A549 (cell line): ENCODE measurements at regions not wholly inside any gene's neighbourhood (a gene's known extent, or its start where the extent isn't known, plus 50 kb on each side); places are given as distances from the start of the nearest gene placed in this dataset.

Experiments used
- ATAC-seq, 2 experiments: fragments of 200-7000 bp in 1 of 2; fragments of >200 bp in 1 of 2; cut with Nextera tagmentation in 1 of 2; cut with Tn5 transposase in 1 of 2; 3 replicates each; pipeline versions ENCODE4 v1.8.0 to v1.9.1; 2018 to 2020; ENCODE audit warnings: mild to moderate bottlenecking in 1 of 2, moderate library complexity in 1 of 2
- CTCF ChIA-PET: fragments of 300-600 bp; sonication (Branson Sonifier 250); formaldehyde crosslinking; extraction: SDS; loops from one replicate; lab custom pipeline; 2021; ENCODE audit warnings: antibody characterized with exemption, inconsistent platforms; lab: Yijun Ruan, JAX
- POLR2A ChIA-PET: fragments of 350-600 bp; formaldehyde crosslinking; extraction: SDS; loops from one replicate; lab custom pipeline; 2021; ENCODE audit warnings: antibody characterized with exemption, inconsistent platforms; lab: Yijun Ruan, JAX
- DNase-seq, 2 experiments: peaks; one replicate each; pipeline versions ENCODE4 v3.0.0 to v3.0.0-alpha.2; 2011 to 2016; ENCODE audit warnings: low read depth in 1 of 2, low spot score in 1 of 2
- FAIRE-seq: peaks from 2 replicates; lab custom pipeline; 2011; peaks lifted over from hg19 to GRCh38; lab: Jason Lieb, UNC
- H3K27ac ChIP-seq, 2 experiments: fragments of >200 bp; sonication (Bioruptor Twin); formaldehyde crosslinking; 3 replicates each; pipeline ENCODE4 v1.5.1; 2016 to 2017
- H3K4me1 ChIP-seq: fragments of >200 bp; sonication (Bioruptor Twin); formaldehyde crosslinking; 3 replicates; pipeline ENCODE4 v1.6.1; 2016
- H3K4me2 ChIP-seq: fragments of >200 bp; sonication (Bioruptor Twin); formaldehyde crosslinking; 3 replicates; pipeline ENCODE4 v1.6.1; 2016
- H3K4me3 ChIP-seq: fragments of >200 bp; sonication (Bioruptor Twin); formaldehyde crosslinking; 3 replicates; pipeline ENCODE4 v1.5.1; 2016
- H3K9me3 ChIP-seq: fragments of >200 bp; sonication (Bioruptor Twin); formaldehyde crosslinking; 3 replicates; pipeline ENCODE4 v1.6.1; 2016
- BHLHE40 ChIP-seq: IDR thresholded peaks from 2 replicates; pipeline ENCODE4 v1.6.1; 2012; ENCODE audit warnings: low read depth, low read length, inconsistent platforms
- CBX2 ChIP-seq: fragments of 200-600 bp; sonication (generic); IDR thresholded peaks from 2 replicates; pipeline ENCODE4 v1.6.1; 2016; ENCODE audit warnings: low read depth, mild to moderate bottlenecking, borderline replicate concordance
- EHMT2 ChIP-seq: fragments of 200-600 bp; sonication (generic); IDR thresholded peaks from 2 replicates; pipeline ENCODE4 v1.6.1; 2016; ENCODE audit warnings: antibody characterized with exemption, low read depth, mild to moderate bottlenecking, moderate library complexity
- FOSB ChIP-seq: fragments of 250-450 bp; sonication (Bioruptor Pico); IDR thresholded peaks from 2 replicates; pipeline ENCODE4 v1.5.0; 2020; ENCODE audit warnings: mild to moderate bottlenecking, moderate library complexity
- FOXS1 ChIP-seq: fragments of 250-450 bp; sonication (Bioruptor Pico); IDR thresholded peaks from 2 replicates; pipeline ENCODE4 v1.5.0; 2020; ENCODE audit warnings: mild to moderate bottlenecking, moderate library complexity
- GATA3 ChIP-seq: IDR thresholded peaks from 2 replicates; pipeline ENCODE4 v1.6.1; 2012; ENCODE audit warnings: borderline replicate concordance
- HDAC2 ChIP-seq: fragments of 200-600 bp; sonication (generic); IDR thresholded peaks from 2 replicates; pipeline ENCODE4 v1.6.1; 2016
- HEYL ChIP-seq: fragments of 250-450 bp; sonication (Bioruptor Pico); IDR thresholded peaks from 2 replicates; pipeline ENCODE4 v1.8.0; 2021; ENCODE audit warnings: mild to moderate bottlenecking, moderate library complexity
- KDM5A ChIP-seq: fragments of 200-600 bp; sonication (generic); IDR thresholded peaks from 2 replicates; pipeline ENCODE4 v1.6.1; 2016; ENCODE audit warnings: antibody characterized with exemption, mild to moderate bottlenecking
- NR3C1 ChIP-seq: fragments of >200 bp; sonication (Bioruptor Twin); formaldehyde crosslinking; IDR thresholded peaks from 3 replicates; pipeline ENCODE4 v1.6.1; 2017
- RFX5 ChIP-seq: fragments of 450-650 bp; IDR thresholded peaks from 2 replicates; pipeline ENCODE4 v1.7.1; 2014; ENCODE audit warnings: antibody characterized with exemption, mild to moderate bottlenecking, moderate library complexity
- RNF2 ChIP-seq: fragments of 200-600 bp; sonication (generic); IDR thresholded peaks from 2 replicates; pipeline ENCODE4 v1.6.1; 2016; ENCODE audit warnings: low read depth, mild to moderate bottlenecking, antibody characterized with exemption, moderate library complexity, borderline replicate concordance
- SMC3 ChIP-seq: fragments of >200 bp; sonication (Bioruptor Twin); formaldehyde crosslinking; IDR thresholded peaks from 3 replicates; pipeline ENCODE4 v1.6.1; 2018; ENCODE audit warnings: inconsistent platforms
- TP53 ChIP-seq: fragments of 250-450 bp; sonication (Bioruptor Pico); IDR thresholded peaks from 2 replicates; pipeline ENCODE4 v1.5.0; 2021; ENCODE audit warnings: mild to moderate bottlenecking, moderate library complexity
- ZNF302 ChIP-seq: fragments of 250-450 bp; sonication (Bioruptor Pico); IDR thresholded peaks from 2 replicates; pipeline ENCODE4 v1.9.0; 2021; ENCODE audit warnings: inconsistent platforms, mild to moderate bottlenecking, moderate library complexity
- ZSCAN20 ChIP-seq: fragments of 250-450 bp; sonication (Bioruptor Pico); IDR thresholded peaks from 2 replicates; pipeline ENCODE4 v1.8.0; 2022; ENCODE audit warnings: mild to moderate bottlenecking, moderate library complexity
- WGBS: methylation state at CpG from one replicate; pipeline ENCODE4 v1.1.6; 2017; ENCODE audit errors: missing lambda C conversion rate; 5-methylcytosine and 5-hydroxymethylcytosine counted together
- TF ChIP-seq, protein P1 (sequence below): fragments of 250-450 bp; sonication (Bioruptor Pico); IDR thresholded peaks from 2 replicates; pipeline ENCODE4 v1.5.0; 2021; ENCODE audit warnings: mild to moderate bottlenecking, moderate library complexity, borderline replicate concordance
- TF ChIP-seq, protein P2 (sequence below): fragments of 450-650 bp; IDR thresholded peaks from 2 replicates; pipeline ENCODE4 v1.6.1; 2014; ENCODE audit warnings: antibody characterized with exemption
- TF ChIP-seq, protein P3 (sequence below): fragments of >200 bp; sonication (Bioruptor Twin); formaldehyde crosslinking; IDR thresholded peaks from 3 replicates; pipeline ENCODE4 v1.5.1; 2016

DNA sequence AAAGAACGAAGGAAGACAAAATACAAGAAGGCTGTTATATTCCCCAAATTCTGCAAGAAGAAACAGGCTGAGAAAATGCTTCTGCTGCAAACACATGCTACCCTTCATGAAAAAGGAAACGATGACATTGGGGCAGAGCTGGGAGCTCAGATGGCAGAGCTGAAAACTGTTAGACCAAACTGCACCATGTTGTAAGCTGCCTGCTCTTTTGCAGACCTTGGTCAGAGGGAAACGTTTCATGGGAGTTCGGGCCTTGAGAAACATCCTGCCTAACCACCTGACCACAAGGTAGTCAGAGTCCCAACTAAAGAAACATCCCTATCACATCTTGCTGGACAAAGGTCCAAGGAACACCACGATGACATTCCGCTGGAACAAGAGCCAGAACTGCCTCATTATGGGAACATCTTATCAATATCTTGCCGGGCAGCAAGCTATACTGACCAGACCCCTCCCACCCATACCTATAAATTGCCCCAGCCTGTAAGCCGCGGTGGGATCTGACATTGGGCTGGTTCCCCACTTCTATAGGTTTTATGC lies 110.7 kb upstream of the CTSC start:
- ChIA-PET CTCF (interaction anchor here (0.5 to 1.8 kb wide), 3 partner anchors 18 to 570 kb away, joined by 3 to 5 read pairs (median 5); no protein-coding TSS in a partner anchor), POLR2A (no interaction called here)
- TF ChIP-seq, protein P1, sequence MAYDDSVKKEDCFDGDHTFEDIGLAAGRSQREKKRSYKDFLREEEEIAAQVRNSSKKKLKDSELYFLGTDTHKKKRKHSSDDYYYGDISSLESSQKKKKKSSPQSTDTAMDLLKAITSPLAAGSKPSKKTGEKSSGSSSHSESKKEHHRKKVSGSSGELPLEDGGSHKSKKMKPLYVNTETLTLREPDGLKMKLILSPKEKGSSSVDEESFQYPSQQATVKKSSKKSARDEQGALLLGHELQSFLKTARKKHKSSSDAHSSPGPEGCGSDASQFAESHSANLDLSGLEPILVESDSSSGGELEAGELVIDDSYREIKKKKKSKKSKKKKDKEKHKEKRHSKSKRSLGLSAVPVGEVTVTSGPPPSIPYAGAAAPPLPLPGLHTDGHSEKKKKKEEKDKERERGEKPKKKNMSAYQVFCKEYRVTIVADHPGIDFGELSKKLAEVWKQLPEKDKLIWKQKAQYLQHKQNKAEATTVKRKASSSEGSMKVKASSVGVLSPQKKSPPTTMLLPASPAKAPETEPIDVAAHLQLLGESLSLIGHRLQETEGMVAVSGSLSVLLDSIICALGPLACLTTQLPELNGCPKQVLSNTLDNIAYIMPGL (CRISPR knock-in tag): no peak
- no peak for TF ChIP-seq NR3C1
- Histone ChIP-seq H3K4me1 (no peaks in the 10 kb centered on the region), H3K27ac (no peak overlapping the region), H3K9me3 (no peaks in the 10 kb centered on the region), H3K4me2 (no peak overlapping the region), H3K4me3 (no peak overlapping the region)
- no peak for ATAC-seq
- WGBS: 63% methylated on average over 9 of the region's 9 CpGs
- no peak for DNase-seq
- no peak for FAIRE-seq

DNA sequence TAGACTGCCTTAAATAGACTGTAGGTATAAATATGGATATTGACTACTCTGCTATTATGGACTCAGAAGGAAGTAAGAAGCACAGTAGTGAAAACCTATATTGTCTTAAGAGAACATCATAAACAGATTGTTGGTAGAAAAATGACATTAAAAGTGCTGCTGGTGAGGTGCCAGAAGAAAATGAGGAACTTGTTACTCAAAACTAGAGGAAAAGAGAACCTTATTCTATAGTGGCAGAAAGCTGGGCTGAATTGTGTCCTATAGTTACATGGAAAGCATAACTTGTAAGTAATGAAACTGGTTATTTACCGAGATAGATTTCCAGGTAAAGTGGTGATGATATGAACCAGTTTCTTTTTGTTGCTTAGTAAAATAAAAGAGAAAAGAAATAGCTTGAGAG lies 109.7 kb upstream of the CTSC start:
- no peak for TF ChIP-seq ZSCAN20 (CRISPR knock-in tag)
- TF ChIP-seq SMC3: no peak
- TF ChIP-seq HDAC2: no peak
- TF ChIP-seq, protein P1 (CRISPR knock-in tag): no peak
- no peak for TF ChIP-seq RFX5
- no peak for TF ChIP-seq KDM5A
- no peak for TF ChIP-seq EHMT2
- TF ChIP-seq BHLHE40: no peak
- TF ChIP-seq, protein P2, sequence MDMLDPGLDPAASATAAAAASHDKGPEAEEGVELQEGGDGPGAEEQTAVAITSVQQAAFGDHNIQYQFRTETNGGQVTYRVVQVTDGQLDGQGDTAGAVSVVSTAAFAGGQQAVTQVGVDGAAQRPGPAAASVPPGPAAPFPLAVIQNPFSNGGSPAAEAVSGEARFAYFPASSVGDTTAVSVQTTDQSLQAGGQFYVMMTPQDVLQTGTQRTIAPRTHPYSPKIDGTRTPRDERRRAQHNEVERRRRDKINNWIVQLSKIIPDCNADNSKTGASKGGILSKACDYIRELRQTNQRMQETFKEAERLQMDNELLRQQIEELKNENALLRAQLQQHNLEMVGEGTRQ: no peak
- TF ChIP-seq, protein P3, sequence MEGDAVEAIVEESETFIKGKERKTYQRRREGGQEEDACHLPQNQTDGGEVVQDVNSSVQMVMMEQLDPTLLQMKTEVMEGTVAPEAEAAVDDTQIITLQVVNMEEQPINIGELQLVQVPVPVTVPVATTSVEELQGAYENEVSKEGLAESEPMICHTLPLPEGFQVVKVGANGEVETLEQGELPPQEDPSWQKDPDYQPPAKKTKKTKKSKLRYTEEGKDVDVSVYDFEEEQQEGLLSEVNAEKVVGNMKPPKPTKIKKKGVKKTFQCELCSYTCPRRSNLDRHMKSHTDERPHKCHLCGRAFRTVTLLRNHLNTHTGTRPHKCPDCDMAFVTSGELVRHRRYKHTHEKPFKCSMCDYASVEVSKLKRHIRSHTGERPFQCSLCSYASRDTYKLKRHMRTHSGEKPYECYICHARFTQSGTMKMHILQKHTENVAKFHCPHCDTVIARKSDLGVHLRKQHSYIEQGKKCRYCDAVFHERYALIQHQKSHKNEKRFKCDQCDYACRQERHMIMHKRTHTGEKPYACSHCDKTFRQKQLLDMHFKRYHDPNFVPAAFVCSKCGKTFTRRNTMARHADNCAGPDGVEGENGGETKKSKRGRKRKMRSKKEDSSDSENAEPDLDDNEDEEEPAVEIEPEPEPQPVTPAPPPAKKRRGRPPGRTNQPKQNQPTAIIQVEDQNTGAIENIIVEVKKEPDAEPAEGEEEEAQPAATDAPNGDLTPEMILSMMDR: no peak
- TF ChIP-seq CBX2: no peak
- TF ChIP-seq ZNF302 (CRISPR knock-in tag): no peak
- TF ChIP-seq, all 56 proteins: peak for 0
- no peaks in the 10 kb centered on the region for H3K9me3 ChIP-seq
- ChIA-PET POLR2A (no interaction called here), CTCF (interaction anchor here (1.8 kb wide), 1 partner anchor 38 kb away, joined by 5 read pairs; no protein-coding TSS in a partner anchor)
- ATAC-seq (no peak), DNase-seq (no peak), FAIRE-seq (no peak)
- H3K27ac ChIP-seq: no peak overlapping the region
- H3K4me2 ChIP-seq: no peak overlapping the region
- no peaks in the 10 kb centered on the region for H3K4me1 ChIP-seq
- WGBS: 33% methylated on average over 1 of the region's 1 CpG
- H3K4me3 ChIP-seq: no peak overlapping the region

DNA sequence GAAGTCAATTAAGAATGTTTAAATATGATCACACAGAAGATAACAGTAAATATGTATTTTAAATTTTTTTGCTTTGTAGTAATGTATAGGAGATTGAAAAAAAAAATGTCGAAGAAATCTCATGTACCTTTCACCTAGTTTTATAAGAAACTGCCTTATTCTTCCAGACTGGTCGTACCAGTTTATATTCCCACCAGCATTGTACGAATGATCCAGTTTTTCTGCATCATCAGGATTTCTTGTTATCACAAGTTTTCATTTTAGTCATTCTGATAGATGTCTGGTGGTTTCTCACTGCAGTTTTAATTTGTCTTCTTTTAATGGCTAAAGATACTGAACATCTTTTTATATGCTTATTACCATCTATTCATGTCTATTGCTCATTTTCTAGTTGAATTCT lies 101.8 kb upstream of the CTSC start:
- no peak for FAIRE-seq
- no peaks in the 10 kb centered on the region for H3K4me1 ChIP-seq
- H3K4me2 ChIP-seq: no peak overlapping the region
- H3K4me3 ChIP-seq: no peak overlapping the region
- CTCF ChIA-PET: no interaction called here
- TF ChIP-seq CBX2: no peak
- no peak for TF ChIP-seq BHLHE40
- TF ChIP-seq TP53: no peak
- no peak for TF ChIP-seq RNF2
- TF ChIP-seq GATA3: no peak
- TF ChIP-seq HEYL (CRISPR knock-in tag): no peak
- TF ChIP-seq FOXS1 (CRISPR knock-in tag): no peak
- no peak for TF ChIP-seq FOSB (CRISPR knock-in tag)
- TF ChIP-seq, all 56 proteins: peak for 0
- peaks cover 10% of the 10 kb centered on the region; the same call in 2 of the 3 replicates for H3K9me3 ChIP-seq
- POLR2A ChIA-PET: no interaction called here
- ATAC-seq: no peak
- DNase-seq: no peak
- no peak overlapping the region for H3K27ac ChIP-seq
- 43% methylated on average over 3 of the region's 3 CpGs for WGBS
